HG03457 (cell line): ENCODE measurements at regions not wholly inside any gene's neighbourhood (a gene's known extent, or its start where the extent isn't known, plus 50 kb on each side); places are given as distances from the start of the nearest gene placed in this dataset.

ENCODE experiments used
- ATAC-seq: cut with Tn5 transposase; IDR thresholded peaks from one replicate; pipeline ENCODE4 v1.9.1; 2021; ENCODE audit warnings: moderate number of reproducible peaks; ENCODE audit not compliant: unreplicated experiment

GRCh38 chr4:167645358-167645757 lies 411.1 kb upstream of the SPOCK3 start:
- no peak for ATAC-seq

GRCh38 chr4:167652267-167652666 lies 418.0 kb upstream of the SPOCK3 start:
- ATAC-seq: no peak

- no peak for ATAC-seq
Measured at GRCh38 chr4:167688660-167689142, 403.6 kb upstream of the ANXA10 start.

GRCh38 chr4:167702391-167702790 lies 389.9 kb upstream of the ANXA10 start:
- ATAC-seq: no peak

DNA sequence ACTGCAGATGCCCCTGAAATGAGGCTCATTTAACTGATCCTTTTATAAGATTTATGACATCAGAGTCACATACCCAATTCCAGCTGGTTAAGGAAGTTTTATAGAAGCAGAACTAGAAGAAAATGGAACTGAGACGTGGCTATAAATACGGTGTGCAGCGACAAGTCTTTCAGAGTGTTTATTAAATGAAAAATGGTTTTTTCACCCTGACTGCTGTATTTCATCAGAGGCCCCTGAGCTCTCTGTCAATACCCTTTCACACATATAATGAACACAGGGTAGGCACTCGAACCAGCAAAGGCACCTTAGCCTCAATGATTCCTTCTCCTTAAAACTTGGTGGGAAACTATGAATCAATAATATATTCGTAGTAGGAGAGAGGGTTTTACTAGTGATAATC lies 380.8 kb upstream of the ANXA10 start:
- no peak for ATAC-seq

DNA sequence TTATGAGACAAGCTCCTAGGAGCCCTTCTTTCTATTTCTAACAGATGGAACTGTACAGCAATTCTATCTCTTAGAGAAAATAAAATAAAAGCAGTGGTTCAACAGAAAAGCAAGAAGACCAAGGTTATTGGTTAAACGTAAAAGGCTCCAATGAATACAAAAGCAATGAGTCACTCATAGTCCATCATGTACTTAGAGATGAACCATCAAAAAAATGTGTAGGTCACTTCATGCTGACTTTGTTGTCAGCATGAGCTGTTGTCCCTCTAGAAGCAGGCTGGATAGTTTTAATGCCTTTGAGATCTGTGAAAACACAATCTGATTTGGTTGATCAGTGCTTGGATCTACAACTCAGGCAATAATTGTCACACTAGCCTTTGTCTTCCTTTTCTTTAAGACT lies 378.6 kb upstream of the ANXA10 start:
- ATAC-seq: no peak

DNA sequence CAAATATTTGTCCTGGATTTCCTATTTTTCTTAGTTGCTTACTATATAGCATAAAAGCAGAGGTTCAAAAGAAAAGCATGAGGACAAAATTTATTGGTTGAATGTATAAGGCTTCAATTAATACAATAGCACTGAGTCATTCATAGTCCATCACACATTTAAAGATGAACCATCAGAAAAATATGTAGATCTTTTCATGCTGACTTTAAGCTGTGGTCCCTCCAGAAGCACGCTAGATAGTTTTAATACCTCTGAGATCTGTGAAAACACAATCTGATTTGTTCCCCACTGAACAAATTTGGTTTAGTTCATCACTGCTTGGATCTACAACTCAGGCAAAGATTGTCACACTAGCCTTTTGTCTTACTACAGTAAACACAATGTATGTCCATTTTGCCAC lies 377.2 kb upstream of the ANXA10 start:
- no peak for ATAC-seq

- no peak for ATAC-seq
Measured at GRCh38 chr4:167717495-167717894, 374.8 kb upstream of the ANXA10 start.

DNA sequence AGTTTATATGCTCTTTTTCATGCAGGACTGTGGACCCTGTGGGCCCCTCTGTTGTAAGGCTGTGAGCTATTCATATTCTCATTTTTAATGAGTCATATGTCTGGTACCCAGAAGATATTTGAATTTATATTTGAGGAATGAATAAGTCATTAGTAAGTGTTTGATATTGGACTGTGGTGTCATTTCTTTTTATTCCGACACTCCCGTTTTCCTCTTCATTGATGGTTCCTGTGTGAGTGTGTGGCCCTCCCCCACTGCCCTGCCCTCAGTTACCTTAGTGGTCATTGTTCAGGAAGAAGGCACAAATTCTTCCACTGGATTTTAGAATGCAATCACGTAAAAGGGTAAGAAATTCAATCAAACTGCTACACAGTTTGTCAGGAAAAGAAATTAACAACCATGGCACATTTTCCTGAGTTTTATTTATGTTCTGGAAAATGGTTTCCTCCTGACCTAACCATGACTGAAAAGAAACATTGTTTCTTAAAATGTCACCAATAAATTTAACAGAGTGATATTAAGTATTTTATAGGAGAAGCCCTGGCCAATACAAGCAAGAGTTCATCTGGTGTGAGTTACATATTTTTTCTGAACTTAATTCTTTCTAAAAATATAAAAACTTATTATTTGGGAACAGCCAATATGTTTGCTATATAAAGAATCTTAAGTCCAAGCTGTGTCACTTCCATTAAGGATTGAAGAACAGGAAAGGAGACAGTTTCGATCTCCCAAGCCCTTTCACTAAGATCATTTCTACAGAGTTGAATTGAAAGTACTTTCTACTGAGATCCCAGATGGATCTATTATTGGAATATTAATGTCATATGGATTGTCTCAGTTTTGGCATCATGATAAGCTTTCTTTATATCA lies 370.5 kb upstream of the ANXA10 start:
- no peak for ATAC-seq

DNA sequence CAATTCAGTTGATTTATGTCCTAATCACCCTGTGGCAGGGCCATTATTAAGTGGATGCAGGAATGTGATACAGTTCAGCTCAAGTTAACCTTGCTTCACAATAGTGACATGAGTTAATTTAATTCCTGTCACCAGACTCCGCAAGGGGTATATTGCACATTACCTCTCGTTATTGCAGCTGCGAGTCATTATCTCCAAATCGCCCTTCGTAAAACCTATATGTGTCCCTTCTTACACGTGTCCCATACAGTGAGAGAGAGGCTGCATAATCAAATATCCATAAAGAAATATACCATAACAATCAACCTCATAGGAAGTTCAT lies 369.9 kb upstream of the ANXA10 start:
- ATAC-seq: no peak

GRCh38 chr4:167724941-167725340 lies 367.4 kb upstream of the ANXA10 start:
- ATAC-seq: no peak

GRCh38 chr4:167730769-167731168 lies 361.6 kb upstream of the ANXA10 start:
- no peak for ATAC-seq

GRCh38 chr4:167745024-167745687 lies 347.2 kb upstream of the ANXA10 start:
- ATAC-seq: no peak

- no peak for ATAC-seq
Measured at GRCh38 chr4:167767281-167767680, 325.1 kb upstream of the ANXA10 start.

DNA sequence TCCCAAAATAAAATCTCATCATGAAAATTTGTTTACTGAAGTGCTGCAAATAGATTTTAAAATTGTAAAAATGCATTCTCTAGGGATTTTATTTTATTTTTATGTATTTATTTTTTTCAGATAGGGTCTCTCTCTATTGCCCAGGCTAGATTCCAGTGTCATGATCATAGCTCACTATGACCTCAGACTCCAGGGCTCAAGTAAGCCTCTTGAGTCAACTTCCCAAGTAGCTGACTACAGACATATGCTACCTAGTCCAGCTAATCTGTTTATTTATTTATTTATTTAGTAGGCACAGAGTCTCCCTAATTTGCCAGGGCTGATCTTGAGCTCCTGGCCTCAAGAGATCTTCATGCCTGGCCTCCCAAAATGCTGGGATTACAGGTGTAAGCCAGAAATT lies 317.7 kb upstream of the ANXA10 start:
- no peak for ATAC-seq

DNA sequence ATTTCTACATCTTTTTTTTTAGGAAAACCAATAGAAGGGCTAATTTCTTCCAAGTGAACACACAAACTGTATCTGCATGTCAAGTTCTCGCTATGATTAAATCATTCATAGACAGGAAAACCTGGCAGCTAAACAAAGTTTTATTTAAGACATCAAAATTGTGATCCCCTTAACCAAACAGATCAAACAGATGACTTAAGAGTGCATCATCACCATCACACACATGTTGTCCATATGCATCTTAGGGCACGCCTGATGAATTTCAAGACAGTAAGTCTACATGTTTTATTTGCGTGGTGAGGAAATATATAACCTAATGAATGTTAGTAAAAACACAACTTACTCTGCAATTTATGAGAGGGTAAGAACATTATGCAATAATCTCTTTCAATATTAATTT lies 317.0 kb upstream of the ANXA10 start:
- no peak for ATAC-seq

DNA sequence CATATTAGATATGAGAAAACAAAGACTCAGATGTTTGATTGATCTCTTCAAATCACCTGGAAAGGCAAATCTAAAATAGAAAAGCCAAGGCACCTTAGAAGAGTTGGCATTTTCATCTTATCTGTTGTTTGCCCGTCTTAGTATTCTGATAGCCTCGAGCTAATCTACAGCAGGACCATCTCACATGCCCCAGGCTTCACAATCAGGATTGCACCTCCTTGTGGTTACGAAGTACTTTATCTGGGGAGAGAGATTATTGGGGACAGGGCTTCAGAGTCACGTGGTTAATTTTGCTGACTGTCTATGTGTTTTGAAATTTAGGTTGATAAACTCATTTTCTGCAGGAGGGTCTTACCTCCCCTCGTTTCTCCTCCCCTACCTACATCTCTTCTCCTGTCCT lies 313.1 kb upstream of the ANXA10 start:
- no peak for ATAC-seq

DNA sequence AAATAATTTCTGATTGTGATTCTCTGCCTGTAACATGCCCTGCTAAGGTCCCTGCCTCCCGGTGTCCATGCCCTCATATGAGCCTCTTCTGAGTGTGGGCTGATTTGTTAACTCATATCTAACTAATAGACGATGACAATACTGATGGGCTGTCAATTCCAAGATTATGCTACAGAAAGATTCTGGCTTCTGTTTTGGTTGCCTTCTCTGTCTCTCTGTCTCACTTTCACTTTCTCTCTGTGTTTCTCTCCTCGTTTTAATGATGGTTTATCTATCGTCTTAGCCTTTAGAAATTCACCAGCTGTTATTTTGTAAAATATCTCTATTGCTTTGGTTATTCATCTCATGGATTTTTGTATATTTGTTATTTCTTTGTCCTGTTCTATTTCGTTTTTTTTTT lies 312.5 kb upstream of the ANXA10 start:
- no peak for ATAC-seq

GRCh38 chr4:167784826-167785225 lies 307.5 kb upstream of the ANXA10 start:
- ATAC-seq: no peak

GRCh38 chr4:167785523-167785922 lies 306.8 kb upstream of the ANXA10 start:
- ATAC-seq: no peak

DNA sequence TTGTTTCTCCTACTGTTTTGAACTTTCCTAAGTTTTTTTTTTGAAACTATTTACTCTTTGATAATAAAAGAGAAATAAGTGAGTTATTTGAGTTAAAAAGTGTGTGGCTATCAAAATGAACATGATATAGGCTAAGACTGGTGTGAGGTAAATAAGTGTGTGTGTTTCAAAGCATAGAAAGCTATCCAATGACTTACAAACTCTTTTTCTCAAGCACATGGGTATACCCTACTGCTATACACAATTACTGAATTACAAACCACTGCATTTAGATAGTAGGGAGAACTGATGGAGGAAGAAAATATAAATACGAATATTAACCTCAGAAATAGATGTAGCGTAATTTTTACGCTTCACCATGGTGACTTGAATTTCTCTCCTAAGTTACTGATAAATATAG lies 305.8 kb upstream of the ANXA10 start:
- ATAC-seq: no peak

- no peak for ATAC-seq
Measured at GRCh38 chr4:167787231-167787630, 305.1 kb upstream of the ANXA10 start.
